ENCODE measurements at regions not wholly inside any gene's neighbourhood (a gene's known extent, or its start where the extent isn't known, plus 50 kb on each side); places are given as distances from the start of the nearest gene placed in this dataset.

DNA sequence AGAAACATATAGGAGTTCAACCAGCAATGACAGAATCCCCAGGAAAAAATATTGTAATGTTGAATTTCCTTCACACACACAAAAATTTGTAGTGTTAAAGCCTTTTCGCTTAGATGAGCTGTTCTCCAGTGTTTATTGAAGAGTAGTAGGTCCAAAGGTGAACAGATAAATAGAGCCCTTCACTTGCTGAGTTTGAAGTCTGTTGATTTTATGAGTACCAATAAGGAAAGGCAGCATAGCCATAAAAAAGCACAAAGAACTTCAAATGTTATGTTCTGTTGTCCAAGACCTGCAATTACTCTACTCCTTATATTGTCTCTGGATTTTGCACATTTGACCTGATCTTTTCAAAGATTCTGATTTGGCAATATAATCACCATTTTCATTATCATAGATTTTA, 362.7 kb upstream of the B3GALT2 start:
- DNase-seq (ENCODE audit: low read depth) = no peak

- DNase-seq (ENCODE audit: low read depth) = no peak
These were observed 358.8 kb upstream of the B3GALT2 start for GRCh38 chr1:193545171-193545570.

GRCh38 chr1:193543259-193543658, 356.8 kb upstream of the B3GALT2 start:
- DNase-seq (ENCODE audit: low read depth) = no peak

DNA sequence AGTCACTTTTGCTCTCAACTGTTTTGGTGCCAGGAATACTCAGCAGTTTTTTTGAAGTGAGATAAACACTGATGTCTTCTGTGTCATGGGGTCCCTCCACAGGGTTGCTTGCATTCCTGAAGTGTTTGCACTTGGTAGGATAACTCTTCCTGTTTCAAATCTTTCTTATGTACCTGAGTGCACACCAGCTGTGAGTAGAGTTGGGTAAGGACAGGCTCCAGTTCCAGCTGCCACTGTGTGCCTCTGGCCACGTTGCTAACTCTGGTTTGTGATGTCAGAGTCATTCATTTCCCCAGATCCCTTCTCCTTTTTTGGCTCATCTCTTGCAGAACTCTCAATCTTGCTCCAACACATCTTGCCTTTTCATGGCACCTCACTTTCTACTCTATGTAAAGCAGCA, 356.3 kb upstream of the B3GALT2 start:
- no peak for DNase-seq (ENCODE audit: low read depth)

GRCh38 chr1:193540511-193540910, 354.1 kb upstream of the B3GALT2 start:
- no peak for DNase-seq (ENCODE audit: low read depth)

DNA sequence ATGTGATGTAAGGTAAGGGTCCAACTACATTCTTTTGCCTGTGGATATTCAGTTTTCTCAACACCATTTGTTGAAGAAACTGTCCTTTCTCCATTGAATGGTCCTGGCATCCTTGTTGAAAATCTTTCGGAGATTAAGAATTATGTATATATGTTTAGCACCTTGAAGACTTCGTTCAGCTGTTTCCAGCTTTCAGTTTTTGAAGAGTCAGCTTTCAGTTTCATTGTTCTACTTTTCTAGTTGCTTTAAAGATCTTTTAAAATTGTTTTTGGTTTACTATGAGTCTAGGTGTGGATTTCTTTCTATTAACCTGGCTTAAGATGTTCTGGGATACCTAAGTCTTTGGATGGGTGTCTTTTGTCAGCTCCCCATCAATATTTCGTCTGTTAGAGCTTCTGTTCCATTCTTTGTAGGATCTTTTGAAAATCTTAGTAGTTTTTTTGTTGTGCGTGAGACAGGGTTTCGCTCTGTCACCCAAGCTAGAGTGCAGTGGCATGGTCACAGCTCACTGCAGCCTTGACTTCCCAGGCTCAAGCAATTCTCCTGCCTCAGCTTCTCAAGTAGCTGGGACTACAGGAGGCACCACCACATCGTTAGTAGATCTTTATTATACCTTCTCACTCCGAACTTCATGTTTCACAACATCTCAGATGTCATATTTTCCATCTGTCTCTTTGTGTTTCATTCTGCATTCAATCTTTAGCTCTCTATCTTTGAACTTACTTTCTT, 353.5 kb upstream of the B3GALT2 start:
- DNase-seq (ENCODE audit: low read depth) = no peak

GRCh38 chr1:193538680-193539079, 352.3 kb upstream of the B3GALT2 start:
- no peak for DNase-seq (ENCODE audit: low read depth)

- DNase-seq (ENCODE audit: low read depth) = no peak
These were observed 351.6 kb upstream of the B3GALT2 start for GRCh38 chr1:193538003-193538354.

- DNase-seq (ENCODE audit: low read depth) = no peak
These were observed 351.0 kb upstream of the B3GALT2 start for GRCh38 chr1:193537266-193538002.

- DNase-seq (ENCODE audit: low read depth) = no peak
These were observed 347.4 kb upstream of the B3GALT2 start for GRCh38 chr1:193533853-193534252.

DNA sequence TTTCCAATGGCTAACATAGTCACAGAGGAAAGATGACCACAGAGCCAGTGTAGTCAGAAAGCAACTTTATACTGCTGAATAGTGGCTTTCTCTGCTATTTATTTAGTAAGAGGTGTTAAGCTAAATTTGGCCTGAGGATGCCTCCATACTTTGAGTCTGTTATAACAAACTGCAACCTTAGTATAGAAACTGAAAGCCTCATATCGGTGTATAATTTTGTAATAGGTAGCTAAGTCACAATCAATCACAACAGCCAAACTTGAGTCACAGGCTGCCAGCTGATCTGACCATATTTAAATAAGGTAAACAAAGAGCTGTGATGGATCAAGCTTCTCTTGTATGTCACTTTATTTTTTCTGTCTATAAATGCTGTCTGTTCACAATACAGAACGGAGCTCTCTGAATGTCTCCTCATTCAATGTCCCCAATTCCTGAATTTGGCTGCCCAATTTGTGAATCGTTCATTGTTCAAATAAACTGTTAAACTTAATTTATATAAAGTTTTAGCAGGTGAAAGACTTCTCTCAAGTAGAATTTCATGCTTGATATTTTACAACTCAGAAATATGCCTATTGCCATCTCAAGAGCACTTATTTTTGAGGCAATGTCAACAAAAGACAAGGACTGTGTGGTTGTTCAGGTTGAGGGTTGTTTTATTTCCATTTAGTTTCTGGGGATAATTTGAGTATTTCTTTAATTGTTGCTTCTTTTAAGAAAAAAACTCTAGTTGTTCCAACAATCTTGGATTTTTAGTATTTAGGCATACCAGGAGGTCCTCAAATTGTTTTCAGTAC, 339.7 kb upstream of the B3GALT2 start:
- DNase-seq (ENCODE audit: low read depth) = no peak

DNA sequence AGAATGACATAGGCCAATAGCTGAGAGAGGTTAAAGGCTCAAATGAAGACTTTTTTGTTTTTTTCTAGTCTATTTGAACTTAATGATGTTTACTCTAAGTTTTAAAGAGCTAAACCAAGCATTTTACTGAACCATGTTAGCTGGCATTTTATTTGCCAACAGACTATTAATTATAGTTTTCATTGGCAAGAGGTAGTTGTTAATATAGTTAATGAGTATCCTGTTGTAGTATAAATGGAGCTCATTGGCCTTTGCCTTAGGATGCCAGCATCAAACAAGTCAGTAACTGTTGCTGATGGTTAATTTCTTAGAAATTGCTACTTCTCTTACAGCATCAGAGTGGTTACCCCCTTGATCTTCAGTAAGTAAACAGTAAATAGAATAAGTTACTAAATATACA, 339.0 kb upstream of the B3GALT2 start:
- no peak for DNase-seq (ENCODE audit: low read depth)

- no peak for DNase-seq (ENCODE audit: low read depth)
These were observed 338.2 kb upstream of the B3GALT2 start for GRCh38 chr1:193524616-193525015.

DNA sequence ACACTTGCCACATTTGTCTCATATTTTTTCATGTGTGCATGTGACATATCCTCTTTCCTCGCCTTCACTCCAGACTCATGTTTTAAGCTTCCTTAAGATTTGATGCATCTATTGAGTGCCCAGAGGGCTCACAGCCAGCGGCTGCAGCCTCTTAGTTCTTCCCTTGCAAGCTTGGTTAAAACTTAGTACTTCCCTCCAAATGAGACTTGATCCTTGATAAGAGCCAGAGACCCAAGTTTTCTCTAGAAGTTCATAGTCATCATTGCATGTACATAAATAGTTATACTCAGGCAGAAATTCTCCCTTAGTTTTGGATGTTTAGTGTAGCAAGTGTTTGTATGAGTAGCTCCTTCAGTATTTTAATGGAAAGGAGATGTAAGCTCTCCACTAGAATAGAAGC, 337.6 kb upstream of the B3GALT2 start:
- no peak for DNase-seq (ENCODE audit: low read depth)

DNA sequence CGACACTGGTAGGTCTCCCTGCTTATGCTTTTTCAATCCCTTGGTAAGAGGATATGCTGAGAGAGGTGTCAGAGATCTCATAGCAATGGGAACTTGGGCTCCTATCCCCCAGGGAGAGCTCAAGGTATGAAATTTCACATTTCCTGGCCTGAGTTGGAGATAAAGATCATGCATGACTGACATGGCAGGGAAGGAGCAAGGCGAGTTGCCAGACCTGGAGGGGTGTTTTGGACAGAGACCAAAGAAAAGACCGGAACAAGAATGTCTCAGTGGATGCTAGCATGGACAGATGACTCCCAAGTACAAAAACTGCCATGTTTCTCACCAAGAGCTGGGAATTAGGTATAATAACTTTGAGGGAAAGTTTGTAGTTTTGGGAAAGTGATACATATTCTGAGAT, 334.1 kb upstream of the B3GALT2 start:
- no peak for DNase-seq (ENCODE audit: low read depth)

DNA sequence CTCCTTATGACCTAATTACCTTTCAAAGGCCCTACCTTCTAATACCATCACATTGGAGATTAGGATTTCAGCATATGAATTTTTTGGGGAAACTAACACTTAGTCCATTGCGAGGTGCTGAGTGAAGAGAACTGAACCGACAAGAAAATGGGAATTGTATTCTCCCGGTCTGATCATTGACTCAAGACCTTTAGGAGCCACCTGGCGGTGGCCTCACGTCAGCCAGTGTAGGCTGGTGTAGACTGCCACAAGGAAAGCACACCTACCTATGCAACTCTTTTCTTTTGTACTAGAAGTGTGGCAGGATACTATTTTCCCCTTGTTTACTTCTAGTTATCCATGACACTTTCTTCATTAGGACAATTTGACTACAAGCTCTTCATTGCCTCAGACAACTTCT, 333.5 kb upstream of the B3GALT2 start:
- no peak for DNase-seq (ENCODE audit: low read depth)

- no peak for DNase-seq (ENCODE audit: low read depth)
These were observed 330.5 kb upstream of the B3GALT2 start for GRCh38 chr1:193516755-193517388.

DNA sequence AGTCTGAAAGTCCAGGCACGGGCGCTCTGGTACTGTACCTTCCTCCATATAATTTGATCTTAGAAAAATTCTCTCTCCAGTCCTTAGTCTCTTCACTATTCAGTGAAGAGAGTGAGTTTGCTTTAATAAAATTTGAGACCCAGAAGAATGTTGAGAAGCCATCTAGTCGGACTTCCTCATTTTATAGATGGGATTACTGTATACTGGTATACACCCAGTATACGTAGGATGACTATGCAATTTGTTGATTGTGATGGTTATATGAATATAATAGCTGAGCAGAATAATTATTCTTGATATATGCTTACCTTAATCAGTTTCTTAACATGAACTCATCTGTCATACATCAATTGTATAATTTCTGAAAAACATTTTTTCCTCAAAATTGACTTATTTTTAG, 328.0 kb upstream of the B3GALT2 start:
- DNase-seq (ENCODE audit: low read depth) = no peak

DNA sequence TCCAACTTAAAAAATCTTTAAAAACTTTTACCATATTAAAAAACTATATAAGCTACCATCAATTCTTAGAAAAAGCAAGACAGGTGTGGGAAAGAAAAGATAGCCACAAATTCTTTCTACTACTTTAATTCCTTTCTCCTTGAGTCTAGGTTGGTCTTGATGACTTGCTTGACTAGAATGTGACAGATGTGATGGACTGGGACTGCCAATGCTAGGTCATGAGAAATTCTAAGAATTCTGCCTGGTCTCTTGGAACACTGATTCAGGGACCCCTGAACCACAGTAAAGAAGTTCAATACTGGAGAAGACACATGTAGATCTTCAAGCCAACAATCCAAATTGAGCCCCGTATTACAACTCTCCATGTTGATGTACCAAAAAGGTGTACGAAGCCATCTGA, 326.6 kb upstream of the B3GALT2 start:
- DNase-seq (ENCODE audit: low read depth) = no peak

GRCh38 chr1:193504920-193505319, 318.5 kb upstream of the B3GALT2 start:
- DNase-seq (ENCODE audit: low read depth) = no peak

DNA sequence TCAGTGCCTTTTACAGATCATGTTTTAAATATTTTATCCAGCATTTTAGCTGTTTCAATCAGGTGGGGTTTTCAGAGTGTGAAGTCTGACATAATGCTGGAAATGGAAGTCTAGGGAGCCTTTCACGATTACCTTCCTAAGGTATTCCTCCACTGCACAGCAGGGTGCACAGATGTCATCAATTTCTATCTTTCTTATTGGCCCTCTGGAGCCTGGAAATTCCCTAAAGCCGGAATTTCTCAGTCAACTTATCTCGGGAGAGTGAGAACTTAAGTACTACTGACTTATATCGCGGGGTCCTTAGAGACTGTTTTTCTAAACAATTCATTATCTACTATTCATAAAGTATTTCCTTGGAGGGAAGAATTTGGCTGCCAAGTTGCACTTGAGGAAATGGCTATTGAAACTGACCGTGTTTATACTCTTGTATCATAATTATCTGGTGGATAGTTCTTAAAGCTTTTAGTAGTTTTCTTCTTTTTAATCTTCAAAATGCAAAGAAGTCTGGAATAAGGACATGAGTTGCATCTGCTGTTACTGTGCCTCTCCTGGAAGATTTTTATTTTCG, 311.8 kb upstream of the B3GALT2 start:
- no peak for DNase-seq (ENCODE audit: low read depth)

DNA sequence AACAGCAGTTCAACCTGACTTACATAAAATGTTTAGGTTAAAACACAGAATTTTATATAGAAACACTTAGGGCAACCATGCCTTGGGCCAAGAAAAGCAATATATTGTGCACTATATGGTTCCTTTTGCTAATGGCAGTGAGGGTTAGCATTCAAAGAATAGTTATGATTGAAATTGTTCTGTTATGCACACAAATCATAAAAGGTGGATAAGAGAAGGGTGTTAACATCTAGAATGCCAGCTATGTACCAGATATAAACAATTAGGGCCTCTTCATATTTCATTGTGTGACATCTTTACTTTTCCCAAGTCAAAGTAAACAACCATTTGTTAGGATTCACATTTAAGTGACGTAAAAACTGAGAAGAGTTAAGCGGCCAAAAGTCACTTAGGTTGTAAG, 308.0 kb upstream of the B3GALT2 start:
- no peak for DNase-seq (ENCODE audit: low read depth)
